Neural cell (in vitro differentiated cells): ENCODE measurements at regions not wholly inside any gene's neighbourhood (a gene's known extent, or its start where the extent isn't known, plus 50 kb on each side); places are given as distances from the start of the nearest gene placed in this dataset.

Source experiments
- H2AFZ ChIP-seq: fragments of 200-600, 300-800 bp; sonication (generic), shearing (Covaris generic); 2 replicates; pipeline ENCODE4 v1.6.0; 2014; ENCODE audit warnings: low read depth, mild to moderate bottlenecking, antibody characterized with exemption, low read length, moderate library complexity
- H3F3A ChIP-seq: fragments of 200-600 bp; shearing (Covaris generic); 2 replicates; pipeline ENCODE4 v1.6.1; 2016; ENCODE audit warnings: mild to moderate bottlenecking, moderate library complexity, mixed read lengths, antibody characterized with exemption, low read length; ENCODE audit not compliant: insufficient read depth, poor library complexity, severe bottlenecking
- H3K27ac ChIP-seq: fragments of 200-600, 300-800 bp; sonication (generic), shearing (Covaris generic); 2 replicates; pipeline ENCODE4 v1.5.1; 2014; ENCODE audit warnings: mild to moderate bottlenecking, low read length, moderate library complexity
- H3K27me3 ChIP-seq: fragments of 300-800, 200-600 bp; sonication (generic), shearing (Covaris generic); 2 replicates; pipeline ENCODE4 v1.6.0; 2014; ENCODE audit warnings: mild to moderate bottlenecking, low read depth, low read length, moderate library complexity; ENCODE audit not compliant: insufficient read depth
- H3K36me3 ChIP-seq: fragments of 300-800, 200-600 bp; sonication (generic), shearing (Covaris generic); 2 replicates; pipeline ENCODE4 v1.5.1; 2014; ENCODE audit warnings: mild to moderate bottlenecking, antibody characterized with exemption, low read length, moderate library complexity; ENCODE audit not compliant: insufficient read depth
- H3K4me2 ChIP-seq: fragments of 300-800, 200-600 bp; sonication (generic), shearing (Covaris generic); 2 replicates; pipeline ENCODE4 v1.6.0; 2014; ENCODE audit warnings: mild to moderate bottlenecking, low read length
- H3K4me3 ChIP-seq: fragments of 300-800, 200-600 bp; sonication (generic), shearing (Covaris generic); 2 replicates; pipeline ENCODE4 v1.5.1; 2014; ENCODE audit warnings: mild to moderate bottlenecking, low read length, moderate library complexity
- H3K79me2 ChIP-seq: fragments of 200-600 bp; shearing (Covaris generic); replicated peaks from 2 replicates; pipeline ENCODE4 v1.6.0; 2014; ENCODE audit warnings: mild to moderate bottlenecking, low read length, moderate library complexity; ENCODE audit not compliant: insufficient read depth
- H3K9ac ChIP-seq: fragments of 300-800, 200-600 bp; sonication (generic), shearing (Covaris generic); 2 replicates; pipeline ENCODE4 v1.6.1; 2016; ENCODE audit warnings: mild to moderate bottlenecking, low read length, mixed read lengths
- H3K9me2 ChIP-seq: fragments of 200-600 bp; shearing (Covaris generic); 2 replicates; pipeline ENCODE4 v1.6.1; 2016; ENCODE audit warnings: mild to moderate bottlenecking, low read length, mixed read lengths; ENCODE audit not compliant: insufficient read depth
- H3K9me3 ChIP-seq: fragments of 200-600, 300-800 bp; sonication (generic), shearing (Covaris generic); 2 replicates; pipeline ENCODE4 v1.6.1; 2016; ENCODE audit warnings: mild to moderate bottlenecking, mixed run types, low read length, moderate library complexity, mixed read lengths
- H4K20me1 ChIP-seq: fragments of 200-600 bp; shearing (Covaris generic); 2 replicates; pipeline ENCODE4 v1.6.1; 2016; ENCODE audit warnings: mild to moderate bottlenecking, mixed run types; ENCODE audit not compliant: insufficient read depth
- EP300 ChIP-seq: fragments of 450-650 bp; conservative IDR thresholded peaks from 2 replicates; pipeline ENCODE4 v1.6.1; 2014; ENCODE audit warnings: antibody characterized with exemption, mild to moderate bottlenecking, moderate library complexity; ENCODE audit not compliant: poor library complexity, severe bottlenecking
- EZH2 ChIP-seq: fragments of 200-600, 300-800 bp; shearing (Covaris generic), sonication (generic); IDR thresholded peaks from 2 replicates; pipeline ENCODE4 v1.6.1; 2014; ENCODE audit warnings: antibody characterized with exemption, low read length, borderline replicate concordance, mild to moderate bottlenecking; ENCODE audit not compliant: insufficient read depth, poor library complexity, severe bottlenecking
- MXI1 ChIP-seq: fragments of 450-650 bp; conservative IDR thresholded peaks from 2 replicates; pipeline ENCODE4 v1.6.1; 2014; ENCODE audit warnings: antibody characterized with exemption, mild to moderate bottlenecking; ENCODE audit not compliant: poor library complexity, severe bottlenecking
- POLR2AphosphoS5 ChIP-seq: IDR thresholded peaks from 2 replicates; pipeline ENCODE4 v1.6.1; 2012
- RAD21 ChIP-seq: fragments of 450-650 bp; conservative IDR thresholded peaks from 2 replicates; pipeline ENCODE4 v1.6.1; 2014; ENCODE audit warnings: antibody characterized with exemption, mild to moderate bottlenecking, moderate library complexity
- SMC3 ChIP-seq: fragments of 450-650 bp; conservative IDR thresholded peaks from 2 replicates; pipeline ENCODE4 v1.6.1; 2014; ENCODE audit warnings: antibody characterized with exemption, mild to moderate bottlenecking, moderate library complexity; ENCODE audit not compliant: poor library complexity
- TAF1 ChIP-seq: IDR thresholded peaks from 2 replicates; pipeline ENCODE4 v1.6.1; 2012; ENCODE audit warnings: low read depth
- TF ChIP-seq, protein P1 (sequence below): fragments of 450-650 bp; IDR thresholded peaks from 2 replicates; pipeline ENCODE4 v1.5.1; 2014; ENCODE audit warnings: antibody characterized with exemption, mild to moderate bottlenecking, moderate library complexity; ENCODE audit not compliant: poor library complexity, severe bottlenecking
- TF ChIP-seq, protein P2 (sequence below): IDR thresholded peaks from 2 replicates; pipeline ENCODE4 v1.6.1; 2012; ENCODE audit warnings: borderline replicate concordance

DNA sequence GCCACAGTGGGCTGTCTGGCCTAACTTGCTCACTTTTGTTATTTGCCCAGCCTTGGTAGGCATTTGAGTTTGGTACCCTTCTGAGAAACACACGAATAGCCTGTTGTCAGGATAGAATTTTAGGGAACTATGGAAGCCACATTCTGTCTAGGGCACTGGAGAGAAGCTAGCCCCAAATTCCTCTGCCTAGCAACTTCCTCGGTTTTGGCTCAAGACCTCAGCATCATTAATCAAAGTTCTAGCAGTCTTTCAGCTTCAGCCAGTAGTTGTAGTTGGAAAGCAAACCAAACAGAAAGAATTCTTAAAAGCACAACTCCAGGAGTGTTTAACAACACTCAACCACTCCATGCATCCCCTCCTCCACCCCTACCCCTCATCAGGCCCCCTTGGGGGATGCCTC lies 572.1 kb upstream of the PSMD7 start:
- H3K9me3 ChIP-seq, result no peaks in the 10 kb centered on the region
- H3K36me3 ChIP-seq, result no peaks in the 10 kb centered on the region
- H3K9me2 ChIP-seq, result no peaks in the 10 kb centered on the region
- H3K27me3 ChIP-seq, result no peaks in the 10 kb centered on the region
- H3K79me2 ChIP-seq, result no peaks in the 10 kb centered on the region
- no peak overlapping the region for H3K4me3 ChIP-seq
- H3K27ac ChIP-seq, result no peak overlapping the region
- TF ChIP-seq RAD21 (no peak), TAF1 (no peak), POLR2AphosphoS5 (no peak), MXI1 (no peak), SMC3 (no peak), EP300 (no peak), EZH2 (no peak)
- TF ChIP-seq, protein P1, sequence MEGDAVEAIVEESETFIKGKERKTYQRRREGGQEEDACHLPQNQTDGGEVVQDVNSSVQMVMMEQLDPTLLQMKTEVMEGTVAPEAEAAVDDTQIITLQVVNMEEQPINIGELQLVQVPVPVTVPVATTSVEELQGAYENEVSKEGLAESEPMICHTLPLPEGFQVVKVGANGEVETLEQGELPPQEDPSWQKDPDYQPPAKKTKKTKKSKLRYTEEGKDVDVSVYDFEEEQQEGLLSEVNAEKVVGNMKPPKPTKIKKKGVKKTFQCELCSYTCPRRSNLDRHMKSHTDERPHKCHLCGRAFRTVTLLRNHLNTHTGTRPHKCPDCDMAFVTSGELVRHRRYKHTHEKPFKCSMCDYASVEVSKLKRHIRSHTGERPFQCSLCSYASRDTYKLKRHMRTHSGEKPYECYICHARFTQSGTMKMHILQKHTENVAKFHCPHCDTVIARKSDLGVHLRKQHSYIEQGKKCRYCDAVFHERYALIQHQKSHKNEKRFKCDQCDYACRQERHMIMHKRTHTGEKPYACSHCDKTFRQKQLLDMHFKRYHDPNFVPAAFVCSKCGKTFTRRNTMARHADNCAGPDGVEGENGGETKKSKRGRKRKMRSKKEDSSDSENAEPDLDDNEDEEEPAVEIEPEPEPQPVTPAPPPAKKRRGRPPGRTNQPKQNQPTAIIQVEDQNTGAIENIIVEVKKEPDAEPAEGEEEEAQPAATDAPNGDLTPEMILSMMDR, result no peak
- TF ChIP-seq, protein P2, sequence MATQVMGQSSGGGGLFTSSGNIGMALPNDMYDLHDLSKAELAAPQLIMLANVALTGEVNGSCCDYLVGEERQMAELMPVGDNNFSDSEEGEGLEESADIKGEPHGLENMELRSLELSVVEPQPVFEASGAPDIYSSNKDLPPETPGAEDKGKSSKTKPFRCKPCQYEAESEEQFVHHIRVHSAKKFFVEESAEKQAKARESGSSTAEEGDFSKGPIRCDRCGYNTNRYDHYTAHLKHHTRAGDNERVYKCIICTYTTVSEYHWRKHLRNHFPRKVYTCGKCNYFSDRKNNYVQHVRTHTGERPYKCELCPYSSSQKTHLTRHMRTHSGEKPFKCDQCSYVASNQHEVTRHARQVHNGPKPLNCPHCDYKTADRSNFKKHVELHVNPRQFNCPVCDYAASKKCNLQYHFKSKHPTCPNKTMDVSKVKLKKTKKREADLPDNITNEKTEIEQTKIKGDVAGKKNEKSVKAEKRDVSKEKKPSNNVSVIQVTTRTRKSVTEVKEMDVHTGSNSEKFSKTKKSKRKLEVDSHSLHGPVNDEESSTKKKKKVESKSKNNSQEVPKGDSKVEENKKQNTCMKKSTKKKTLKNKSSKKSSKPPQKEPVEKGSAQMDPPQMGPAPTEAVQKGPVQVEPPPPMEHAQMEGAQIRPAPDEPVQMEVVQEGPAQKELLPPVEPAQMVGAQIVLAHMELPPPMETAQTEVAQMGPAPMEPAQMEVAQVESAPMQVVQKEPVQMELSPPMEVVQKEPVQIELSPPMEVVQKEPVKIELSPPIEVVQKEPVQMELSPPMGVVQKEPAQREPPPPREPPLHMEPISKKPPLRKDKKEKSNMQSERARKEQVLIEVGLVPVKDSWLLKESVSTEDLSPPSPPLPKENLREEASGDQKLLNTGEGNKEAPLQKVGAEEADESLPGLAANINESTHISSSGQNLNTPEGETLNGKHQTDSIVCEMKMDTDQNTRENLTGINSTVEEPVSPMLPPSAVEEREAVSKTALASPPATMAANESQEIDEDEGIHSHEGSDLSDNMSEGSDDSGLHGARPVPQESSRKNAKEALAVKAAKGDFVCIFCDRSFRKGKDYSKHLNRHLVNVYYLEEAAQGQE, result no peak
- no peaks in the 10 kb centered on the region for H4K20me1 ChIP-seq
- H3F3A ChIP-seq, result no peaks in the 10 kb centered on the region
- H2AFZ ChIP-seq, result no peak overlapping the region
- no peak overlapping the region for H3K9ac ChIP-seq
- no peak overlapping the region for H3K4me2 ChIP-seq

DNA sequence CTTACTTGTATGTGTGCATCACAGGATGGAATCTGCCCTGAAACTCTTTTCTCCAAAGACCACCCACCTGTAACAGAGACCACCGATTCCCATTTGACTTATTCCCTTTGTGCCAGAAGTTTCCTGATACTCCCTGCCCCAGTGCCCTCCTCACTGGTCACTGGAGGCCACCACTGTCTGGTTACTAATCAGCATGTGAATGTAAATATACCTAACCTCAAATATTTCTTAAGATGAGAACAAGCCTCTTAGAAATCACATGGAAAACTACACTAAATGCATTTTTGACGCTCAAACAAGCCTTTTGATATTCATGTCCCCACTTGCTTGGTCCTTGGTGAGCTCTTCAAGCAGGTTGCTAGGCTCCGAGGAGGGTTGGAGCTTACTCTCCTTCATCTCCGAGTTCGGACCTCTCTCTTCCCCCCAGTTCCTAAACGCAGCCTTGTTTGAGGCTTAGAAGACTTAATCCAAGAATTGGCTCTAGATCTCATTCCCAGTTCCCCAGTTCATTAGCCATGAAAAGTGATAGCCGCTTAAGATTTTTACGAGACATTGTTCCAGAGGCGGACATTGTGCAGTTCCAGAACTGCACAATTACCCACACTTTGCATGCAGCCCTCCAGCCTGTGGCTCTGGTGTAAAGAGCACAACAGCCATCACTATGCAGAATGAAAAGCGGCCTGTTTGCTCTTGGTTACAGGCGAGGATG lies 579.2 kb upstream of the PSMD7 start:
- H3K9ac ChIP-seq, result peak overlapping the region; percentile 48
- TF ChIP-seq RAD21, result no peak
- TF ChIP-seq POLR2AphosphoS5, result no peak
- TF ChIP-seq, protein P2, result no peak
- TF ChIP-seq MXI1, result no peak
- no peak for TF ChIP-seq EZH2
- TF ChIP-seq EP300, result no peak
- no peak for TF ChIP-seq TAF1
- TF ChIP-seq SMC3, result no peak
- TF ChIP-seq, protein P1, result no peak
- no peaks in the 10 kb centered on the region for H3K79me2 ChIP-seq
- no peaks in the 10 kb centered on the region for H3K36me3 ChIP-seq
- H3K27me3 ChIP-seq, result no peaks in the 10 kb centered on the region
- H2AFZ ChIP-seq, result no peak overlapping the region
- H3K9me2 ChIP-seq, result no peaks in the 10 kb centered on the region
- no peaks in the 10 kb centered on the region for H4K20me1 ChIP-seq
- H3K4me3 ChIP-seq, result peak overlapping the region; percentile 19
- no peaks in the 10 kb centered on the region for H3K9me3 ChIP-seq
- peak overlapping the region; percentile 82 for H3K27ac ChIP-seq
- H3F3A ChIP-seq, result peaks cover 5% of the 10 kb centered on the region
- no peak overlapping the region for H3K4me2 ChIP-seq
